ENCODE measurements at regions not wholly inside any gene's neighbourhood (a gene's known extent, or its start where the extent isn't known, plus 50 kb on each side); places are given as distances from the start of the nearest gene placed in this dataset.

DNA sequence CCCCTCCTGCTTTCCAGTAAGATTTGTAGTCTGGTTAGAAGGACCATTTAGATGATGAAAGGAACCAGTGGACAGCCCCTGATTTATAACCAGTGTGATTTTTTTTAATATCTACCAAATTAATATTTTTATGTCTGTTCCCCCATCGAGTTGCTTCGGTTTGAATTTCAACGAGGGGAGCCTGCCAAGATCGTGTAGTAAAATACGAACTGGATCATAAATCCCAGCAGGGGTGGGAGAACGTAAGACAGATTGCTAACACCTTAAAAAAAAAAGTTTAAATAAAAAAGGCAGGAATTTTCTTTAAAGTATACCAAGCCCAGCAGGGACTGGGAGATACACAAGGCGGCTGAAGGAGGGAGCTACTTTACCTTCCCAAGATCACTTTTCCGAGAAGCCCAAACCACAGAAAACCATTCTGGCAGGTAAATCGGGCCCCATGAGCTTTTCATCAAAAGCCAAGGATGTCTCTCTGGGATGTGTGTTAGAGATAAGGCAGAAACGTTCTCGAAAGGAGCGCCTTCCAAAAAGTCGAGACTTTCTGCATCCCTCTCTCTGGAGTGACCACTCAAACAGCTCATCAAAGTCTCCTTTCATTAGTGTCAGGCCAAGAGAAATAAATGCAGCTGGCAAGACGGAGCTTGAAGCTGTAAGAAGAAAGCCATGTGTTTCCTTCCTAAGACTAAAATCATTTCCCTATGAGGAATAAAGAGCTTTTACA is 270.5 kb upstream of the NFE2L3 start:
- TF ChIP-seq, protein P1, sequence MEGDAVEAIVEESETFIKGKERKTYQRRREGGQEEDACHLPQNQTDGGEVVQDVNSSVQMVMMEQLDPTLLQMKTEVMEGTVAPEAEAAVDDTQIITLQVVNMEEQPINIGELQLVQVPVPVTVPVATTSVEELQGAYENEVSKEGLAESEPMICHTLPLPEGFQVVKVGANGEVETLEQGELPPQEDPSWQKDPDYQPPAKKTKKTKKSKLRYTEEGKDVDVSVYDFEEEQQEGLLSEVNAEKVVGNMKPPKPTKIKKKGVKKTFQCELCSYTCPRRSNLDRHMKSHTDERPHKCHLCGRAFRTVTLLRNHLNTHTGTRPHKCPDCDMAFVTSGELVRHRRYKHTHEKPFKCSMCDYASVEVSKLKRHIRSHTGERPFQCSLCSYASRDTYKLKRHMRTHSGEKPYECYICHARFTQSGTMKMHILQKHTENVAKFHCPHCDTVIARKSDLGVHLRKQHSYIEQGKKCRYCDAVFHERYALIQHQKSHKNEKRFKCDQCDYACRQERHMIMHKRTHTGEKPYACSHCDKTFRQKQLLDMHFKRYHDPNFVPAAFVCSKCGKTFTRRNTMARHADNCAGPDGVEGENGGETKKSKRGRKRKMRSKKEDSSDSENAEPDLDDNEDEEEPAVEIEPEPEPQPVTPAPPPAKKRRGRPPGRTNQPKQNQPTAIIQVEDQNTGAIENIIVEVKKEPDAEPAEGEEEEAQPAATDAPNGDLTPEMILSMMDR (IDR thresholded peaks at IDR 0.05; ENCODE audit: low read depth, low read length), result no peak
- no peak for TF ChIP-seq EZH2phosphoT487 (IDR thresholded peaks at IDR 0.05; ENCODE audit: low read depth)

All from OCI-LY3 (cell line).